Adrenal gland (tissue), 5 donors: ENCODE measurements at regions not wholly inside any gene's neighbourhood (a gene's known extent, or its start where the extent isn't known, plus 50 kb on each side); places are given as distances from the start of the nearest gene placed in this dataset.

Source experiments
- CTCF ChIP-seq, 6 experiments: fragments of 450-650 bp in 4 of 6; fragments of 200-600 bp in 2 of 6; sonication (generic) in 1 of 6; IDR thresholded peaks; 1 replicate in 5 of 6; 2 replicates in 1 of 6; pipeline versions ENCODE4 v1.5.1 to v1.8.0; 2016 to 2021; ENCODE audit warnings: antibody characterized with exemption in 6 of 6, mild to moderate bottlenecking in 2 of 6, moderate library complexity in 1 of 6
- POLR2A ChIP-seq, 2 donors: fragments of 450-650 bp; IDR thresholded peaks; one replicate each; pipeline ENCODE4 v1.6.1; 2017; ENCODE audit warnings: antibody characterized with exemption in 2 of 2, mild to moderate bottlenecking in 2 of 2, moderate library complexity in 1 of 2
- donor health status: DM: no; HTN: no; CAD: no.

- TF ChIP-seq CTCF (IDR thresholded peaks at IDR 0.05) (no peak), POLR2A (IDR thresholded peaks at IDR 0.05) (no peak)
Measured at GRCh38 chr10:57663401-57663800, 604.3 kb downstream of the IPMK start.
